ENCODE measurements at regions not wholly inside any gene's neighbourhood (a gene's known extent, or its start where the extent isn't known, plus 50 kb on each side); places are given as distances from the start of the nearest gene placed in this dataset.

DNA sequence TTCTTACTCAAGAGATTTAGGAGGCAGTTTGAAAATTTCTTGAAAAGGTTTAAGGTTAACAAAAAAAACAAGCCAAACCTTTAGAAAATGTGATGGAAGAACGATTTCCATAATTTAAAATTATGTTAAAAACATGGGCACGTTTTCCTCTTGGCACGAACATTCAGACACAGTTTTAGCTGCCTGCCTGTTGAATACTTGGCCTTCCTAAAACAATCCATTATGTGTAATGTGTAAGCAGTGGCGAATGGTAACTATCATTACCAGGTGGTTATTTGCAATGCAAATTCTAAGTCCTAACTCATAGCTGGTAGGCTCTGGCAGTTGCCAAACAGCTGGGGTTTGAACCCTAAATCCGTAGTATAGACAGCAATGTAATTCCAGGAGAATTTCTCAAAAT is 1425.7 kb upstream of the SLC10A2 start:
- TF ChIP-seq, protein P1, sequence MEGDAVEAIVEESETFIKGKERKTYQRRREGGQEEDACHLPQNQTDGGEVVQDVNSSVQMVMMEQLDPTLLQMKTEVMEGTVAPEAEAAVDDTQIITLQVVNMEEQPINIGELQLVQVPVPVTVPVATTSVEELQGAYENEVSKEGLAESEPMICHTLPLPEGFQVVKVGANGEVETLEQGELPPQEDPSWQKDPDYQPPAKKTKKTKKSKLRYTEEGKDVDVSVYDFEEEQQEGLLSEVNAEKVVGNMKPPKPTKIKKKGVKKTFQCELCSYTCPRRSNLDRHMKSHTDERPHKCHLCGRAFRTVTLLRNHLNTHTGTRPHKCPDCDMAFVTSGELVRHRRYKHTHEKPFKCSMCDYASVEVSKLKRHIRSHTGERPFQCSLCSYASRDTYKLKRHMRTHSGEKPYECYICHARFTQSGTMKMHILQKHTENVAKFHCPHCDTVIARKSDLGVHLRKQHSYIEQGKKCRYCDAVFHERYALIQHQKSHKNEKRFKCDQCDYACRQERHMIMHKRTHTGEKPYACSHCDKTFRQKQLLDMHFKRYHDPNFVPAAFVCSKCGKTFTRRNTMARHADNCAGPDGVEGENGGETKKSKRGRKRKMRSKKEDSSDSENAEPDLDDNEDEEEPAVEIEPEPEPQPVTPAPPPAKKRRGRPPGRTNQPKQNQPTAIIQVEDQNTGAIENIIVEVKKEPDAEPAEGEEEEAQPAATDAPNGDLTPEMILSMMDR (conservative IDR thresholded peaks at IDR 0.05; ENCODE audit: low read depth, low read length), result no peak
- no peak overlapping the region for H3K4me3 ChIP-seq (ENCODE audit: low read length)
- DNase-seq (ENCODE audit: low read depth), result no peak

DNA sequence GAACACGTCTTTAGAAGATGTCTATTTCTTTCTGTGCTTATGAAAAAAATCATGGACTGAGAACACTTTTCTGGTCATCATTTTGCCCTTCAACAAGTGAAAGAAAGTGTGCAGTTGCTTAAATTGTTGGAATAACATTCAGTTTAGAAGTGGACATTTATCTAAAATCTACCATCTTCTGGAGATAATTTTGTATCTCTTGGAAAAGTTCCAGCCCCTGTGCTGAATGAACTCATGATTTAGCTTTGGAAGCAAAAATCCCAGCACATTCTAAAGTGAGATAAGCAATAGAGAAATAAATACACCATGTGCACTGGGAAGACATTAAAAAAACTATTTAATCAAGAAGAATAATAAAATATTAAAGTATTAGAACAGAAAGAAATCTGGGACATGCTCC is 1420.8 kb upstream of the SLC10A2 start:
- no peak overlapping the region for H3K4me3 ChIP-seq (ENCODE audit: low read length)
- no peak for DNase-seq (ENCODE audit: low read depth)
- TF ChIP-seq, protein P1 (conservative IDR thresholded peaks at IDR 0.05; ENCODE audit: low read depth, low read length), result no peak

DNA sequence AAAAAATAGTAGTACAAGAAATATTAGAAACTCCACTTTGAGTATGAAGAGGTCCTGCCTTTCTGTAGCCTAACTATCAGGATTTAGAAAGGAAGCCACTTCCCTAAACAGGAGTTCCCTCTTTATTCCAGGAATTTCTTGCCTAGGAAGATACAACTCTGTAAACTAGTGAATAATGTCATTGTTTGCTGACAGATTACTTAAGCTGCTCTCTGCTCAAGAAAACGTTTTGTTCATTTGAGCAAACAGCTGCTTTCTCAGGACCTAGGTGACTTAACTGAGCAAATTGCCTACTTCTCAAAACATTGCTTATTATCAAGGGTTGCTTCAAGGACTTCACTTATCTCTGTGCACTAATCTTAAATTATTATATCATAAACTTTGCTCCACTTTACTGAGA is 1419.4 kb upstream of the SLC10A2 start:
- DNase-seq (ENCODE audit: low read depth), result no peak
- TF ChIP-seq, protein P1 (conservative IDR thresholded peaks at IDR 0.05; ENCODE audit: low read depth, low read length), result no peak
- no peak overlapping the region for H3K4me3 ChIP-seq (ENCODE audit: low read length)

DNA sequence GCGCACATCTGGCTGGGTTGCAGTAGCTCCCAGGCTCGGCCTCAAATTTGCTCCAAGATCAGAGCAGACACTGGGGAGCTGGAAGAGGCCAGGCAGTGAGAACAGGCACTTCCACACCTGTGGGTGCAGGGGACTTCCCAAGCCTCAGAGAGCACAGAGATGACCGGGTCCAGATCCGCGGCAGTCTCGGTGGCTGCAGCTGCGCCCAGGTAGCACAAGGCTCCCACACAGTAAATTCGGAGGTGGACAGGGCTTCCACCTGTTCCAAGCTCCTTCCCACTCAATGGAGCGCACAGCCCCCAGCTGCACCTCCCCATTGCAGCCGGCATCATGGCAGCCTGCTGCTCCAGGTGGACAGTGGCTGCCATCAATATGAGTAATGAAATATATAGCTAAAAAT is 1417.4 kb upstream of the SLC10A2 start:
- TF ChIP-seq, protein P1 (conservative IDR thresholded peaks at IDR 0.05; ENCODE audit: low read depth, low read length), result no peak
- no peak overlapping the region for H3K4me3 ChIP-seq (ENCODE audit: low read length)
- DNase-seq (ENCODE audit: low read depth), result no peak

DNA sequence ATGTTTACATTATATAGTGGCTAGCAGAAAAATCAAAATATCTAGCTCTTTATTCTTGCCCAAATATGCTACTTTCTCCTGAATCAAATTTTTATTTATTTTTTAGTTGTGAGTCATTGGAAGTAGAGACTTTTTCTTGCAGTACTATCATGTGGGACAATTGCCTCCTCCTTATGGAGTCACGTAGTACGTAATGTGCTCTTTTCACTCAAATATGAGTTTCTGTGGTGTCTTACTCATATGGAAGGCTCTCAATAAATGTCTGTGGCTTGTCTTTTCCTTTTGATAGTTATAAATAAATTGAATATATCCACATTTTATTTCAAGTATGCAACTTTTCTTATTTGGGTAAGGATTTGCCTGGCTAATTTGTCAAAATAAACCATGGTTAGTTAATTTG is 1411.0 kb upstream of the SLC10A2 start:
- TF ChIP-seq, protein P1 (conservative IDR thresholded peaks at IDR 0.05; ENCODE audit: low read depth, low read length), result no peak
- DNase-seq (ENCODE audit: low read depth), result no peak
- no peak overlapping the region for H3K4me3 ChIP-seq (ENCODE audit: low read length)

DNA sequence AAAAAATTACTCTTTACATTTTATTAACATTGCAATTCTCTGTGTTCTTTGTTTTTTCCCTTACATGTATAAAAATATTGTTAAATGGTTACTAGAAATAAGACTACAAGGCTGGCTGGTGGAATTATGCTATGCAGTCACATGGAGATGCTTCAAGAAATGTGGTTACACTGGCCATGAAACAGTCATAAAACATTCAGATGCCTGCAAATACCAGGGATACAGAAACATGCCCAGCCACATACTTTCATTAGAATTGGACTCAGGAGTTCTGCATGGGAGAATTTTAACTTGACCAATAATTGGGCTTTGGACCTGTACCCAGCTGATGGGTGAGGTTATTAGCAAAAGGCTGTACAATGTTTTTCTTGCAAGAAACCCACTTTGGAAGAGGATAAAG is 1407.7 kb upstream of the SLC10A2 start:
- TF ChIP-seq, protein P1 (conservative IDR thresholded peaks at IDR 0.05; ENCODE audit: low read depth, low read length), result no peak
- no peak overlapping the region for H3K4me3 ChIP-seq (ENCODE audit: low read length)
- no peak for DNase-seq (ENCODE audit: low read depth)

DNA sequence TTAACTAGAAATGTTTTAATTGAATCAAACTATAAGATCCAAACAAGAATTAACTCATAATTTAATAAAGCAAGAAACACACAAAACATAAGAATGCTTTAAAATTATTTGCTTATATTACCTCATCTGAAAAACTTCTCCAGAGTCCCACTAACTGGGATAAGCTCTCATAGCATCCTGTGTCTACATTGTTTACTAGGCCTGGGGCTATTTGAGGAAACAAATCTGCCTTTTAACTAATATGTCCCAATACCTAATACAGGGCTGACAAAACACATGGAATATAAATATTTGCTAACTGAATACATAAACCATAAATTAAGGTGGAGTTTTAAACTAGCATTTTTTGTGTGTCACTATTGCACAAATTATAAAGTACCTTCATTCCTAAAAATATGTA is 1399.8 kb upstream of the SLC10A2 start:
- no peak for DNase-seq (ENCODE audit: low read depth)
- TF ChIP-seq, protein P1 (conservative IDR thresholded peaks at IDR 0.05; ENCODE audit: low read depth, low read length), result no peak

More for the DNA sequence above, 1399.8 kb upstream of the SLC10A2 start:
- no peak overlapping the region for H3K4me3 ChIP-seq (ENCODE audit: low read length)

Measured in retinal pigment epithelial cell (primary cell).